Colon (tissue), 2 donors: ENCODE measurements at regions not wholly inside any gene's neighbourhood (a gene's known extent, or its start where the extent isn't known, plus 50 kb on each side); places are given as distances from the start of the nearest gene placed in this dataset.
"Not testable (repeated sequence)": the region's sequence is repeated elsewhere in the genome, so short reads cannot be mapped to it uniquely, and the experiment has no call there.

Experiments used
- FAIRE-seq: peaks from 2 replicates; lab custom pipeline; 2012; peaks lifted over from hg19 to GRCh38; lab: Jason Lieb, UNC
- donor health status: control.
- donor health status: control.

GRCh38 chr9:29176786-29177185 lies 1603.5 kb upstream of the C9orf72 start:
- no peak for FAIRE-seq

- FAIRE-seq: no peak
Measured at GRCh38 chr9:29183971-29184370, 1610.7 kb upstream of the C9orf72 start.

- FAIRE-seq: not testable (repeated sequence)
Measured at GRCh38 chr9:29188771-29189170, 1615.5 kb upstream of the C9orf72 start.

GRCh38 chr9:29189221-29189620 lies 1615.9 kb upstream of the C9orf72 start:
- not testable (repeated sequence) for FAIRE-seq

- no peak for FAIRE-seq
Measured at GRCh38 chr9:29198861-29199260, 1625.6 kb upstream of the C9orf72 start.

- no peak for FAIRE-seq
Measured at GRCh38 chr9:29199975-29200374, 1626.7 kb upstream of the C9orf72 start.

- no peak for FAIRE-seq
Measured at GRCh38 chr9:29200650-29201049, 1627.4 kb upstream of the C9orf72 start.

GRCh38 chr9:29203244-29203930 lies 1630.1 kb upstream of the C9orf72 start:
- FAIRE-seq: no peak

- no peak for FAIRE-seq
Measured at GRCh38 chr9:29208670-29209069, 1635.4 kb upstream of the C9orf72 start.

- no peak for FAIRE-seq
Measured at GRCh38 chr9:29209748-29210291, 1636.5 kb upstream of the C9orf72 start.

- FAIRE-seq: no peak
Measured at GRCh38 chr9:29211003-29211579, 1637.8 kb upstream of the C9orf72 start.

GRCh38 chr9:29211580-29212396 lies 1638.5 kb upstream of the C9orf72 start:
- no peak for FAIRE-seq

GRCh38 chr9:29212397-29213387 lies 1639.4 kb upstream of the C9orf72 start:
- no peak for FAIRE-seq

GRCh38 chr9:29213417-29214153 lies 1640.3 kb upstream of the C9orf72 start, which contains the start of gene LINGO2:
Gene LINGO2 (minus strand): TSS chr9:29213601.
- no peak for FAIRE-seq

GRCh38 chr9:29214154-29214689 lies 1640.9 kb upstream of the C9orf72 start:
- no peak for FAIRE-seq

- FAIRE-seq: no peak
Measured at GRCh38 chr9:29214690-29215253, 1641.5 kb upstream of the C9orf72 start.

GRCh38 chr9:29217966-29218365 lies 1644.7 kb upstream of the C9orf72 start:
- FAIRE-seq: no peak

- FAIRE-seq: no peak
Measured at GRCh38 chr9:29220596-29221251, 1647.4 kb upstream of the C9orf72 start.

- no peak for FAIRE-seq
Measured at GRCh38 chr9:29228558-29228957, 1655.3 kb upstream of the C9orf72 start.

GRCh38 chr9:29230931-29231330 lies 1657.7 kb upstream of the C9orf72 start:
- FAIRE-seq: no peak
